ENCODE measurements at regions not wholly inside any gene's neighbourhood (a gene's known extent, or its start where the extent isn't known, plus 50 kb on each side); places are given as distances from the start of the nearest gene placed in this dataset.

- Histone ChIP-seq H3K4me3 (no peak overlapping the region), H3K27me3 (replicated peaks in 1 of 7) (no peaks in the 10 kb centered on the region), H3K4me1 (no peaks in the 10 kb centered on the region), H3K27ac (no peak overlapping the region), H3K36me3 (no peaks in the 10 kb centered on the region), H3K9me3 (no peaks in the 10 kb centered on the region)
- no peak for DNase-seq
- TF ChIP-seq POLR2A (IDR thresholded peaks at IDR 0.05) (no peak), CTCF (IDR thresholded peaks at IDR 0.05 in 8 of 11, conservative IDR thresholded peaks at IDR 0.05 in 3 of 11) (no peak), POLR2AphosphoS5 (IDR thresholded peaks at IDR 0.05) (no peak)
- WGBS, 5 donors: 87 to 93% (median 90%) methylated on average over 1 of the region's 1 CpG
- intact Hi-C loops (cut with DNase I; ENCODE audit: low total_unique reads): no loop called here
Observed at GRCh38 chr5:117082977-117083376, 508.4 kb upstream of the SEMA6A start.

GRCh38 chr5:117077142-117077541 is 502.5 kb upstream of the SEMA6A start:
- no peaks in the 10 kb centered on the region for H3K36me3 ChIP-seq
- intact Hi-C loops (cut with DNase I; ENCODE audit: low total_unique reads): no loop called here
- no peak overlapping the region for H3K27ac ChIP-seq
- 77 to 85% (median 80%) methylated on average over 2 of the region's 2 CpGs for WGBS, 5 donors
- DNase-seq: no peak
- H3K4me1 ChIP-seq: no peaks in the 10 kb centered on the region
- no peak overlapping the region for H3K4me3 ChIP-seq
- H3K27me3 ChIP-seq (replicated peaks in 1 of 7): no peaks in the 10 kb centered on the region
- H3K9me3 ChIP-seq: peaks cover 0 to 8% (median 5%) of the 10 kb centered on the region in 8 donors
- TF ChIP-seq POLR2AphosphoS5 (IDR thresholded peaks at IDR 0.05) (no peak), POLR2A (IDR thresholded peaks at IDR 0.05) (no peak), CTCF (IDR thresholded peaks at IDR 0.05 in 8 of 11, conservative IDR thresholded peaks at IDR 0.05 in 3 of 11) (peak in 1 of 11 experiments; percentile 29)

GRCh38 chr5:117072439-117072838 is 497.8 kb upstream of the SEMA6A start:
- H3K36me3 ChIP-seq: no peaks in the 10 kb centered on the region
- H3K9me3 ChIP-seq: peaks cover 0 to 40% (median 22%) of the 10 kb centered on the region in 8 donors
- 71 to 86% (median 79%) methylated on average over 2 of the region's 2 CpGs for WGBS, 5 donors
- TF ChIP-seq POLR2A (IDR thresholded peaks at IDR 0.05): no peak
- no peak for TF ChIP-seq CTCF (IDR thresholded peaks at IDR 0.05 in 8 of 11, conservative IDR thresholded peaks at IDR 0.05 in 3 of 11)
- no peak for TF ChIP-seq POLR2AphosphoS5 (IDR thresholded peaks at IDR 0.05)
- no peaks in the 10 kb centered on the region for H3K27me3 ChIP-seq (replicated peaks in 1 of 7)
- no peak overlapping the region for H3K27ac ChIP-seq
- intact Hi-C loops (cut with DNase I; ENCODE audit: low total_unique reads): no loop called here
- H3K4me3 ChIP-seq: no peak overlapping the region
- H3K4me1 ChIP-seq: no peaks in the 10 kb centered on the region
- DNase-seq: no peak

- no peak for TF ChIP-seq POLR2AphosphoS5 (IDR thresholded peaks at IDR 0.05)
- TF ChIP-seq CTCF (IDR thresholded peaks at IDR 0.05 in 8 of 11, conservative IDR thresholded peaks at IDR 0.05 in 3 of 11): no peak
- no peak for TF ChIP-seq POLR2A (IDR thresholded peaks at IDR 0.05)
- no peaks in the 10 kb centered on the region for H3K4me1 ChIP-seq
- H3K9me3 ChIP-seq: peaks cover 0 to 24% (median 4%) of the 10 kb centered on the region in 8 donors
- DNase-seq: no peak
- WGBS, 5 donors: 76 to 94% (median 84%) methylated on average over 1 of the region's 1 CpG
- no peak overlapping the region for H3K4me3 ChIP-seq
- H3K27ac ChIP-seq: no peak overlapping the region
- no peaks in the 10 kb centered on the region for H3K27me3 ChIP-seq (replicated peaks in 1 of 7)
- H3K36me3 ChIP-seq: no peaks in the 10 kb centered on the region
- intact Hi-C loops (cut with DNase I; ENCODE audit: low total_unique reads): no loop called here
Observed at GRCh38 chr5:117065800-117066199, 491.2 kb upstream of the SEMA6A start.

All from spleen (tissue), 11 donors.